Hepatocyte (in vitro differentiated cells): ENCODE measurements at regions not wholly inside any gene's neighbourhood (a gene's known extent, or its start where the extent isn't known, plus 50 kb on each side); places are given as distances from the start of the nearest gene placed in this dataset.

Experiments used
- DNase-seq: peaks from one replicate; pipeline ENCODE4 v3.0.0-alpha.2; 2016; ENCODE audit warnings: low spot score
- H2AFZ ChIP-seq: fragments of 200-600 bp; sonication (generic); 2 replicates; pipeline ENCODE4 v1.6.0; 2016; ENCODE audit warnings: antibody characterized with exemption, mild to moderate bottlenecking
- H3K27ac ChIP-seq: fragments of 200-600 bp; sonication (generic); 2 replicates; pipeline ENCODE4 v1.5.1; 2016; ENCODE audit warnings: mild to moderate bottlenecking
- H3K27me3 ChIP-seq: fragments of 200-600 bp; sonication (generic); 2 replicates; pipeline ENCODE4 v1.6.1; 2016
- H3K36me3 ChIP-seq: fragments of 200-600 bp; sonication (generic); replicated peaks from 2 replicates; pipeline ENCODE4 v1.5.1; 2016; ENCODE audit warnings: low read depth; ENCODE audit not compliant: insufficient read depth
- H3K4me1 ChIP-seq: fragments of 200-600 bp; sonication (generic); 2 replicates; pipeline ENCODE4 v1.5.1; 2016; ENCODE audit warnings: mild to moderate bottlenecking, moderate library complexity; ENCODE audit not compliant: insufficient read depth
- H3K4me2 ChIP-seq: fragments of 200-600 bp; sonication (generic); 2 replicates; pipeline ENCODE4 v1.6.0; 2016
- H3K4me3 ChIP-seq: fragments of 200-600 bp; sonication (generic); 2 replicates; pipeline ENCODE4 v1.5.1; 2016; ENCODE audit warnings: mild to moderate bottlenecking
- H3K79me2 ChIP-seq: fragments of 200-600 bp; sonication (generic); 2 replicates; pipeline ENCODE4 v1.6.0; 2017; ENCODE audit warnings: mild to moderate bottlenecking
- H3K9me2 ChIP-seq: fragments of 200-600 bp; sonication (generic); replicated peaks from 2 replicates; pipeline ENCODE4 v1.6.0; 2017; ENCODE audit warnings: mild to moderate bottlenecking; ENCODE audit not compliant: insufficient read depth
- H3K9me3 ChIP-seq: fragments of 200-600 bp; sonication (generic); 2 replicates; pipeline ENCODE4 v1.5.1; 2016; ENCODE audit warnings: low read depth, mild to moderate bottlenecking
- H4K20me1 ChIP-seq: fragments of 200-600 bp; sonication (generic); 2 replicates; pipeline ENCODE4 v1.6.0; 2016; ENCODE audit warnings: mild to moderate bottlenecking; ENCODE audit not compliant: insufficient read depth, poor library complexity, severe bottlenecking
- CTCF ChIP-seq: fragments of 200-600 bp; sonication (generic); IDR thresholded peaks from 2 replicates; pipeline ENCODE4 v1.5.1; 2016; ENCODE audit warnings: antibody characterized with exemption, mild to moderate bottlenecking; ENCODE audit not compliant: poor library complexity
- EZH2 ChIP-seq: fragments of 200-600 bp; sonication (generic); IDR thresholded peaks from 2 replicates; pipeline ENCODE4 v1.6.1; 2016; ENCODE audit warnings: antibody characterized with exemption, mild to moderate bottlenecking, borderline replicate concordance
- EZH2phosphoT487 ChIP-seq: fragments of 200-600 bp; sonication (generic); IDR thresholded peaks from one replicate; pipeline ENCODE4 v1.6.1; 2018; ENCODE audit warnings: antibody characterized with exemption, mild to moderate bottlenecking, low read depth, moderate library complexity; ENCODE audit not compliant: unreplicated experiment, severe bottlenecking
- WGBS: methylation state at CpG from one replicate; pipeline ENCODE4 v1.1.6; 2016; ENCODE audit warnings: low lambda C conversion rate; ENCODE audit errors: missing lambda C conversion rate; 5-methylcytosine and 5-hydroxymethylcytosine counted together

GRCh38 chr9:29564564-29564963 is 1991.3 kb upstream of the C9orf72 start:
- H3K9me2 ChIP-seq, result no peaks in the 10 kb centered on the region
- H3K27me3 ChIP-seq, result no peaks in the 10 kb centered on the region
- no peaks in the 10 kb centered on the region for H3K4me1 ChIP-seq
- TF ChIP-seq EZH2 (no peak), EZH2phosphoT487 (no peak), CTCF (no peak)
- no peak overlapping the region for H2AFZ ChIP-seq
- DNase-seq, result no peak
- no peak overlapping the region for H3K4me2 ChIP-seq
- no peaks in the 10 kb centered on the region for H3K36me3 ChIP-seq
- H3K79me2 ChIP-seq, result no peaks in the 10 kb centered on the region
- H3K27ac ChIP-seq, result no peak overlapping the region
- 67% methylated on average over 1 of the region's 1 CpG for WGBS
- H3K4me3 ChIP-seq, result no peak overlapping the region
- no peaks in the 10 kb centered on the region for H4K20me1 ChIP-seq
- no peaks in the 10 kb centered on the region for H3K9me3 ChIP-seq

- TF ChIP-seq EZH2phosphoT487 (no peak), EZH2 (no peak), CTCF (no peak)
- no peaks in the 10 kb centered on the region for H3K4me1 ChIP-seq
- H3K4me2 ChIP-seq, result no peak overlapping the region
- no peaks in the 10 kb centered on the region for H3K79me2 ChIP-seq
- H2AFZ ChIP-seq, result no peak overlapping the region
- H4K20me1 ChIP-seq, result no peaks in the 10 kb centered on the region
- no peaks in the 10 kb centered on the region for H3K27me3 ChIP-seq
- H3K36me3 ChIP-seq, result no peaks in the 10 kb centered on the region
- H3K9me3 ChIP-seq, result no peaks in the 10 kb centered on the region
- WGBS, result 57% methylated on average over 1 of the region's 1 CpG
- H3K9me2 ChIP-seq, result no peaks in the 10 kb centered on the region
- no peak overlapping the region for H3K4me3 ChIP-seq
- no peak for DNase-seq
- no peak overlapping the region for H3K27ac ChIP-seq
Observed at GRCh38 chr9:29575219-29575618, 2001.9 kb upstream of the C9orf72 start.

- no peak overlapping the region for H2AFZ ChIP-seq
- H3K4me2 ChIP-seq, result no peak overlapping the region
- H3K4me1 ChIP-seq, result no peaks in the 10 kb centered on the region
- 95% methylated on average over 2 of the region's 2 CpGs for WGBS
- no peak for TF ChIP-seq EZH2
- no peak for TF ChIP-seq EZH2phosphoT487
- no peak for TF ChIP-seq CTCF
- no peaks in the 10 kb centered on the region for H4K20me1 ChIP-seq
- no peaks in the 10 kb centered on the region for H3K9me2 ChIP-seq
- H3K4me3 ChIP-seq, result no peak overlapping the region
- H3K27ac ChIP-seq, result no peak overlapping the region
- H3K36me3 ChIP-seq, result no peaks in the 10 kb centered on the region
- no peaks in the 10 kb centered on the region for H3K9me3 ChIP-seq
- H3K27me3 ChIP-seq, result no peaks in the 10 kb centered on the region
- DNase-seq, result no peak
- no peaks in the 10 kb centered on the region for H3K79me2 ChIP-seq
Observed at GRCh38 chr9:29588361-29588760, 2015.1 kb upstream of the C9orf72 start.

GRCh38 chr9:29609282-29609681 is 2036.0 kb upstream of the C9orf72 start:
- Histone ChIP-seq H3K27ac (no peak overlapping the region), H3K79me2 (no peaks in the 10 kb centered on the region), H3K9me3 (no peaks in the 10 kb centered on the region), H3K9me2 (no peaks in the 10 kb centered on the region), H3K4me1 (no peaks in the 10 kb centered on the region), H3K27me3 (no peaks in the 10 kb centered on the region), H3K4me2 (no peak overlapping the region), H2AFZ (no peak overlapping the region), H4K20me1 (no peaks in the 10 kb centered on the region), H3K36me3 (no peaks in the 10 kb centered on the region), H3K4me3 (no peak overlapping the region)
- no peak for TF ChIP-seq EZH2
- TF ChIP-seq EZH2phosphoT487, result no peak
- no peak for TF ChIP-seq CTCF
- 69% methylated on average over 2 of the region's 2 CpGs for WGBS
- no peak for DNase-seq
